GM12875 (cell line): ENCODE measurements at regions not wholly inside any gene's neighbourhood (a gene's known extent, or its start where the extent isn't known, plus 50 kb on each side); places are given as distances from the start of the nearest gene placed in this dataset.

Source experiments
- H3K4me3 ChIP-seq: one replicate; pipeline ENCODE4 v1.5.1; 2011; ENCODE audit warnings: low read depth, low read length, control low read depth
- TF ChIP-seq, protein P1 (sequence below): IDR thresholded peaks from 2 replicates; pipeline ENCODE4 v1.5.1; 2011; ENCODE audit warnings: low read depth, mild to moderate bottlenecking, control low read depth, inconsistent platforms, low read length, moderate library complexity, borderline replicate concordance; ENCODE audit not compliant: insufficient read depth

DNA sequence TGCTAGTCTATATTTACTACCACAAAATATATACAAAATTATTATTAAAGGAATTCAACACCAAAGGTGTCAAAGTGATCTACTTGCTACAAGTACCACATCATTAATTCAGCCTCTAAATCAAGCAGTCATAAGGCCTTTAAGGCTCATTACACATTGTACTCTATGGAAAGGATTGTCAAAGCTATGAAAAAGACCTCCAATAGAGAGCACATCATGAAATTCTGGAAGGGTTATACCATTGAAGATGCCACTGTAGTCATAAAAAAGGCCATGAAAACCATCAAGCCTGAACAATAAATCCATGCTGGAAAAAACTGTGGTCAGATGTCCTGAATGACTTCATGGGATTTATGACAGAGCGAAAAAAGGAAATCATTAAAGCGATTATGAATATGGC, 708.0 kb upstream of the FAM174A start:
- TF ChIP-seq, protein P1, sequence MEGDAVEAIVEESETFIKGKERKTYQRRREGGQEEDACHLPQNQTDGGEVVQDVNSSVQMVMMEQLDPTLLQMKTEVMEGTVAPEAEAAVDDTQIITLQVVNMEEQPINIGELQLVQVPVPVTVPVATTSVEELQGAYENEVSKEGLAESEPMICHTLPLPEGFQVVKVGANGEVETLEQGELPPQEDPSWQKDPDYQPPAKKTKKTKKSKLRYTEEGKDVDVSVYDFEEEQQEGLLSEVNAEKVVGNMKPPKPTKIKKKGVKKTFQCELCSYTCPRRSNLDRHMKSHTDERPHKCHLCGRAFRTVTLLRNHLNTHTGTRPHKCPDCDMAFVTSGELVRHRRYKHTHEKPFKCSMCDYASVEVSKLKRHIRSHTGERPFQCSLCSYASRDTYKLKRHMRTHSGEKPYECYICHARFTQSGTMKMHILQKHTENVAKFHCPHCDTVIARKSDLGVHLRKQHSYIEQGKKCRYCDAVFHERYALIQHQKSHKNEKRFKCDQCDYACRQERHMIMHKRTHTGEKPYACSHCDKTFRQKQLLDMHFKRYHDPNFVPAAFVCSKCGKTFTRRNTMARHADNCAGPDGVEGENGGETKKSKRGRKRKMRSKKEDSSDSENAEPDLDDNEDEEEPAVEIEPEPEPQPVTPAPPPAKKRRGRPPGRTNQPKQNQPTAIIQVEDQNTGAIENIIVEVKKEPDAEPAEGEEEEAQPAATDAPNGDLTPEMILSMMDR = no peak

DNA sequence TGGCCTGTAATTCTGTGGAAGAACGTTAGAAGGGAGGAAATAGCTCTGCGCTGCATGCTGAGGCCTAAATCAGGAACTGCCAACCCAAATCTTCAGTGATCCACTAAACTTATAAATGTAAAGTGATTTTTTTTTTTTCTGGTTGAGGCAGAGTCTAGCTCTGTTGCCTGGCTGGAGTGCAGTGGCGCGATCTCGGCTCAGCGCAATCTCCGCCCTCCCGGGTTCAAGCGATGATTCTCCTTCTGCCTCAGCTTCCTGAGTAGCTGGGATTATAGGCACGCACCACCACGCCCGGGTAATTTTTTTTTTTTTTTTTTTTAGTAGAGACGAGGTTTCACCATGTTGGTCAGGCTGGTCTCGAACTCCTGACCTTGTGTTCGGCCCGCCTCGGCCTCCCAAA, 717.4 kb upstream of the FAM174A start:
- TF ChIP-seq, protein P1 = no peak
- H3K4me3 ChIP-seq = no peak overlapping the region

More for the DNA sequence above, 708.0 kb upstream of the FAM174A start:
- no peak overlapping the region for H3K4me3 ChIP-seq

DNA sequence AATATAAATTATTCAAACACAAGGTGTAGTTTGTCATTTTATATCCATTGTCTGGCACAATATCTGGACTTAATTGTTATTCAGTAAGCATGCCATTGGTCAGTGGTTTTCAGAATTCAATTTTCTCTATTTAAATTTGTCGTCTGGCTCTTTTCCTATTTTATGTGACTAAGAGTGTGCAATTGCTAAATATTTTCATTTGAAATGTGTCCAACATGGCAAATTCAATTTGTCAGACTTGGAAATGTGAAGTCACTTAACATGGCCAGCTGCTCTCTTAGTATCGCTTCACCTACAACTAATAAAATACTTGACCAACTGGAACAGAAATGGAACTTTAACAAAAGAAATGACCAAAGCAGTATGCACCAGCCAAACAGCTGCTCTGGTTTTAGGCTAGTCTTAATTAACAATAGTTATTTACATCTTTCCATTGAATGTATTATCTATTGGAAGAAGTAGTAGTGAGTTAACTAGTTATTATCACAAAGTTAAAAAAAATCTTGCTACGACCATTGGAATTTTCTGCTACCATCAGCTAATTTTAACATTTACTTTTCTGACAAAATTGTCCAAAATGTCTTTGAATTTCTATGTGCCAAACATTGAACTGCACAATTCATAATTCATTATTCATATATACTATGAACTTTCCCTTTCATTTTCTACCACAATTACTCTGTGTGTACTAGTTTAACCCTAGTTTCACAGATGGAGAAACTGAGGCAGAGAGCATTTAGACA, 720.7 kb upstream of the FAM174A start:
- TF ChIP-seq, protein P1 = no peak
- no peak overlapping the region for H3K4me3 ChIP-seq

DNA sequence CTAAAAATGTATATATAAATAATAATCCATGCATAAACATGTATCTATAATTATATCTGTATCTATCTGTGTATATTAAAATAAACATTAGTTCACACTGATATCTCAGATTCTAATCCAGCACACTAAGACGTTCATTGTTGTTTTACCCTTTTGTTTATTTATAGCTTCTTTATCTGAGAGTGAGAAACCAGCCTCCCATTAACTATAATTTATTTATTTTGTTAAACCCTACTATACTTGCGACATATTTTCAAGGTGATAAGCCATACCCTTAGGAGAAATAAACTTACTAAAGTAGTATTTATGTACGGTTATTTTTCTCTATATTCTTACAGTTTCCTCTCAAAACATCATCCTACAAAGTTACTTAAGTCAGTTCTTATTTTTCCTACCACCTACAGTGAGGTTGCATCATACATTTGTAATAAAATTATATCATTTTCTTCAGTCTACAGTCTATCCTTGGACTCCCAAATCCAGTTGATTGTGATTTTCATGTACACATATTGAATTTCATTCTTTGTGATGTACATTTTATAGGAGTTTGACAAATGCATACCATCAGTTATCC, 726.4 kb upstream of the FAM174A start:
- TF ChIP-seq, protein P1 = no peak
- H3K4me3 ChIP-seq = no peak overlapping the region

GRCh38 chr5:99807346-99807745, 727.8 kb upstream of the FAM174A start:
- TF ChIP-seq, protein P1 = no peak
- H3K4me3 ChIP-seq = no peak overlapping the region

DNA sequence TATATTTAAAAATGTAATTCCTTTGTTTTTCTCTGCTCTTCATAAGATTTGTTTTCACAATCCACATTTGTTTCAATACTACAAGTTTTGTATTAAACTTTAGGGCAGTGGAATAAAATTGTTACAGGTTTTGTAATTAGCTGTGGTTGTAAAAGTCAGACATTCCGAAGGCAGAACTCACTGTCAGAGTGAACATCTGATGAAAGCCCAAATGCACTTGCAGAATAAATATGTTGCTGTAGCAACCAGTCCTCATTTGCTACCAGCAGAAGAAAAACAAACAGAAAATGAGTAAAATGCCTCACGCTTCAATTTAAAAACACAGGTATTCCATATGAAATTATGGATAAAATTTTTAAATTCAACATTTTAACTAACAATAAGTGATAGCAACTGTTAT, 740.1 kb upstream of the FAM174A start:
- TF ChIP-seq, protein P1 = no peak
- no peak overlapping the region for H3K4me3 ChIP-seq

GRCh38 chr5:99788482-99788881, 746.7 kb upstream of the FAM174A start:
- H3K4me3 ChIP-seq = no peak overlapping the region
- TF ChIP-seq, protein P1 = no peak
